Ascending aorta (tissue), 2 donors: ENCODE measurements at regions not wholly inside any gene's neighbourhood (a gene's known extent, or its start where the extent isn't known, plus 50 kb on each side); places are given as distances from the start of the nearest gene placed in this dataset.

Source experiments
- DNase-seq, 2 donors: peaks; one replicate each; pipeline ENCODE4 v3.0.0-alpha.2; 2019; ENCODE audit warnings: low spot score in 2 of 2
- H3K27ac ChIP-seq, 2 donors: fragments of 200-600 bp; sonication (generic); one replicate each; pipeline ENCODE4 v1.5.1; 2016 to 2017; ENCODE audit warnings: mild to moderate bottlenecking in 1 of 2
- H3K27me3 ChIP-seq: fragments of 200-600 bp; sonication (generic); one replicate; pipeline ENCODE4 v1.5.1; 2017
- H3K36me3 ChIP-seq, 2 donors: fragments of 200-600 bp; sonication (generic); one replicate each; pipeline ENCODE4 v1.5.1; 2016
- H3K4me1 ChIP-seq, 2 donors: fragments of 200-600 bp; sonication (generic); one replicate each; pipeline ENCODE4 v1.5.1; 2016 to 2017; ENCODE audit warnings: mild to moderate bottlenecking in 1 of 2
- H3K4me3 ChIP-seq, 2 donors: fragments of 200-600 bp; sonication (generic); one replicate each; pipeline ENCODE4 v1.5.1; 2016 to 2017; ENCODE audit warnings: mild to moderate bottlenecking in 1 of 2
- H3K9me3 ChIP-seq, 2 donors: fragments of 200-600 bp; sonication (generic); one replicate each; pipeline ENCODE4 v1.5.1; 2016
- intact Hi-C: fragments of 100-400 bp; cut with DNase I; formaldehyde crosslinking; loops from one replicate; pipeline ENCODE4 v1.15.1; 2023
- TF ChIP-seq, protein P1 (sequence below), 3 experiments: fragments of 200-600 bp in 2 of 3; fragments of 450-650 bp in 1 of 3; sonication (generic) in 2 of 3; IDR thresholded peaks; one replicate each; pipeline ENCODE4 v1.5.1; 2016 to 2019; ENCODE audit warnings: antibody characterized with exemption in 3 of 3, mild to moderate bottlenecking in 1 of 3, moderate library complexity in 1 of 3

DNA sequence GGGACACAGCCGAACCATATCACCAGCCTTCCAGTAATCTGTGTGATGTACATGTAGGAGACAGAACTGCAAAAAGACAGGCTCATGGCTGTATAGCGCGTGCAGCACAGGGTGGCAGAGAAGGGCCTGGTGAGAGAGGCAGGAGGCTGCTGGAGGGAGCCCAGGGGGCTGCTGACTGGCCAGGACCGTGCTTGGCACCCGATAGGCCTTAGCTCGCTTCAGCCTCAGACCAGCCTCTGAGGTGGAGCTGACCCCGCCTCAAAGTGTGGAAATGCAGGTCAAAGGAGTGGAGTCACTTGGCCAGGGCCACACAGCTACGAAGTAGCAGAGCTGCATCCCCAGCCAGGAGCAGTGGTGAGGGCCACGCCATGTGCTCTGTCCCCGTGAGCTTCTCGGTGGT is 707.6 kb downstream of the QKI start:
- DNase-seq, result no peak
- TF ChIP-seq, protein P1, sequence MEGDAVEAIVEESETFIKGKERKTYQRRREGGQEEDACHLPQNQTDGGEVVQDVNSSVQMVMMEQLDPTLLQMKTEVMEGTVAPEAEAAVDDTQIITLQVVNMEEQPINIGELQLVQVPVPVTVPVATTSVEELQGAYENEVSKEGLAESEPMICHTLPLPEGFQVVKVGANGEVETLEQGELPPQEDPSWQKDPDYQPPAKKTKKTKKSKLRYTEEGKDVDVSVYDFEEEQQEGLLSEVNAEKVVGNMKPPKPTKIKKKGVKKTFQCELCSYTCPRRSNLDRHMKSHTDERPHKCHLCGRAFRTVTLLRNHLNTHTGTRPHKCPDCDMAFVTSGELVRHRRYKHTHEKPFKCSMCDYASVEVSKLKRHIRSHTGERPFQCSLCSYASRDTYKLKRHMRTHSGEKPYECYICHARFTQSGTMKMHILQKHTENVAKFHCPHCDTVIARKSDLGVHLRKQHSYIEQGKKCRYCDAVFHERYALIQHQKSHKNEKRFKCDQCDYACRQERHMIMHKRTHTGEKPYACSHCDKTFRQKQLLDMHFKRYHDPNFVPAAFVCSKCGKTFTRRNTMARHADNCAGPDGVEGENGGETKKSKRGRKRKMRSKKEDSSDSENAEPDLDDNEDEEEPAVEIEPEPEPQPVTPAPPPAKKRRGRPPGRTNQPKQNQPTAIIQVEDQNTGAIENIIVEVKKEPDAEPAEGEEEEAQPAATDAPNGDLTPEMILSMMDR (IDR thresholded peaks at IDR 0.05), result no peak
- no peaks in the 10 kb centered on the region for H3K36me3 ChIP-seq
- H3K9me3 ChIP-seq, result no peaks in the 10 kb centered on the region
- H3K4me3 ChIP-seq, result no peak overlapping the region
- H3K27me3 ChIP-seq, result no peaks in the 10 kb centered on the region
- H3K27ac ChIP-seq, result no peak overlapping the region
- intact Hi-C loops, result no loop called here
- H3K4me1 ChIP-seq, result no peaks in the 10 kb centered on the region

DNA sequence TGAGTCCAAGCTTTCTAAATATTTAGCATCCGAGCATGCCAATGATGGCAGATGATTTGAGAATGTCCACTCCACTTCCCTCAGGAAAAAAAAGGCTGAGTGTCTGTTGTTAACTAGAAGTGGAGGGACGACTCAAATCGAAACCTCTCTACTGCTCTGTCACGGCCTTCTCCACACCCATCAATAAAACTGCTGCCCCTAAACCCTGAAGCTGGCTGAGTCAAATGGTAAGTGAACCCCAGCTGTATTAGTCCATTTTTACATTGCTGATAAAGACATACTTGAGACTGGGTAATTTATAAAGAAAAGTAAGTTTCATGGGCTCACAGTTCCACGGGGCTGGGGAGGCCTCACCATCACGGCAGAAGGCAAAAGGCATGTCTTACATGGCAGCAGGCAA is 707.0 kb downstream of the QKI start:
- Histone ChIP-seq H3K9me3 (no peaks in the 10 kb centered on the region), H3K27me3 (no peaks in the 10 kb centered on the region), H3K36me3 (no peaks in the 10 kb centered on the region), H3K4me1 (no peaks in the 10 kb centered on the region), H3K4me3 (no peak overlapping the region), H3K27ac (no peak overlapping the region)
- intact Hi-C loops, result no loop called here
- DNase-seq, result no peak
- TF ChIP-seq, protein P1 (IDR thresholded peaks at IDR 0.05), result no peak

- no peaks in the 10 kb centered on the region for H3K36me3 ChIP-seq
Observed at GRCh38 chr6:164114651-164115050, 700.1 kb downstream of the QKI start.

DNA sequence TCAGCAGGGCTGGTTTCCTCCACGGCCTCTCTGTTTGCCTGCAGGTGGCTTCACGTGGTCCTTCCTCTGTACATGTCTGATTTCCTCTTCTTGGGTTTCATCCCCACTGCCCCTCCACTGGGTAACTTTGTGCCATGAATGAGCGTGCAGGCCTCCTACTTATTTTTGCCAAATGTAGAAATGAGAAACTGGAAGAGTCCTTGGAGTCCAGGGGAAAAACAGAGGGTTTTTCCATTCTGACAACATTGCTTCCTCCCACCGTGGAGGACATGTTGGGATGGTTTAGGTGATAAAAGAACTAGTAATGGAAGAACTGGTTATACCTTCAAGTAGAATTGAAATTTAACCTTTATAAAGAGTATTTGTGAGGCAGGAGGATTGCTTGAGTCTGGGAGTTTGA is 699.5 kb downstream of the QKI start:
- DNase-seq, result no peak
- H3K27me3 ChIP-seq, result no peaks in the 10 kb centered on the region
- TF ChIP-seq, protein P1 (IDR thresholded peaks at IDR 0.05), result no peak
- no peak overlapping the region for H3K4me3 ChIP-seq
- no peaks in the 10 kb centered on the region for H3K9me3 ChIP-seq
- H3K36me3 ChIP-seq, result no peaks in the 10 kb centered on the region
- intact Hi-C loops, result no loop called here
- H3K27ac ChIP-seq, result no peak overlapping the region
- peaks cover 0 to 2% of the 10 kb centered on the region in 2 donors for H3K4me1 ChIP-seq

More at GRCh38 chr6:164114651-164115050, 700.1 kb downstream of the QKI start:
- H3K27me3 ChIP-seq, result no peaks in the 10 kb centered on the region
- intact Hi-C loops, result no loop called here
- H3K4me3 ChIP-seq, result no peak overlapping the region
- H3K4me1 ChIP-seq, result no peaks in the 10 kb centered on the region
- DNase-seq, result no peak
- H3K27ac ChIP-seq, result no peak overlapping the region
- TF ChIP-seq, protein P1 (IDR thresholded peaks at IDR 0.05), result no peak
- H3K9me3 ChIP-seq, result no peaks in the 10 kb centered on the region

DNA sequence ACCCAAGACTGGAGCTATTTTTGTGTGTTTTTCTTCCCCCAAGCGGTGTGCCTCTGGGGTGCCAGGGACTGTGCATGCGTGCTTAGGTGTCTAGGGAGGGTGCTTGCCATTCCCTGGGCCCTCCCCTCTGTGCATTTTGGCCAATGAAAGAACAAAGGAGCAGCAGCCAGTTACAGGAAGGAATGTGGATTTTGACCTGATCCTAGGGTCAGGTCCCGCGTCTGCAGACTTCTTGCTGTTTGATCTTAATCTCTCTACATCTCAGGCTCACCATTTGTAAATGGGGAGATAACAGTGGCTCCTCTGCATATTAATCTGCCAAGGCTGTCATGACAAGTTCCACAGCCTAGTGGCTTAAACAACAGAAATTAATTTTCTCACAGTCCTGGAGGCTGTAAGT is 699.1 kb downstream of the QKI start:
- Histone ChIP-seq H3K36me3 (no peaks in the 10 kb centered on the region), H3K27ac (no peak overlapping the region), H3K4me1 (peaks cover 0 to 2% of the 10 kb centered on the region in 2 donors), H3K4me3 (no peak overlapping the region), H3K9me3 (no peaks in the 10 kb centered on the region), H3K27me3 (no peaks in the 10 kb centered on the region)
- intact Hi-C loops, result no loop called here
- TF ChIP-seq, protein P1 (IDR thresholded peaks at IDR 0.05), result no peak
- no peak for DNase-seq

DNA sequence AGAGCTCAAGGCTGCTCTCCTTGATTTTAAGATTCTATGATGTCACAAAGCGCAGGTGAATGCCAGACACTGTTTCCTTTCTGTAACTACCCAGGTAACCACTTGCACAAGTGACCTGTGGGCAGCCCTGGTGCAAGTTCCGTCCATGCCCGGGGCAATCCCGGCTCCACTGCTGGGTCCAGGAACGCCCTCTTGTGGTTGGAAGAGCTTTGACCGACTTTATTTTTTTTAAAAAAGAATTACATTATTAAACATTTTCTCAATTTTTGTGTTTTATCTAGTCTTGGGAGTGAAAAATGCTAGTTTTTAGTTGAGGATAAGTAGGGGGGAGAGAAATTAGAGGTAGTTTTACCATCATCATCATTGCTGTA is 695.2 kb downstream of the QKI start:
- H3K27ac ChIP-seq, result peak overlapping the region in 1 of 2 donors; percentile 57
- H3K9me3 ChIP-seq, result no peaks in the 10 kb centered on the region
- TF ChIP-seq, protein P1 (IDR thresholded peaks at IDR 0.05), result peak; percentile 25 to 60 (median 45)
- no peaks in the 10 kb centered on the region for H3K36me3 ChIP-seq
- intact Hi-C loops, result no loop called here
- H3K4me3 ChIP-seq, result peak overlapping the region in 1 of 2 donors; percentile 26
- no peak for DNase-seq
- peaks cover 0 to 2% of the 10 kb centered on the region in 2 donors for H3K4me1 ChIP-seq
- no peaks in the 10 kb centered on the region for H3K27me3 ChIP-seq
